Psoas muscle (tissue), 7 donors: ENCODE measurements at regions not wholly inside any gene's neighbourhood (a gene's known extent, or its start where the extent isn't known, plus 50 kb on each side); places are given as distances from the start of the nearest gene placed in this dataset.

Source experiments
- ATAC-seq, 4 donors: fragments of 200-7000 bp; cut with Tn5 transposase; one replicate each; pipeline ENCODE4 v1.9.1; 2020; ENCODE audit warnings: moderate library complexity in 3 of 4, mild to moderate bottlenecking in 2 of 4
- DNase-seq, 2 donors: peaks; one replicate each; pipeline ENCODE4 v3.0.0-alpha.2; 2020
- H3K27ac ChIP-seq: fragments of 200-600 bp; one replicate; pipeline ENCODE4 v1.8.0; 2022
- H3K27me3 ChIP-seq, 3 donors: fragments of 200-600 bp in 1 of 3; one replicate each; pipeline versions ENCODE4 v1.6.1 to v1.8.0; 2013 to 2022; ENCODE audit warnings: low read length in 2 of 3, mild to moderate bottlenecking in 2 of 3, moderate library complexity in 1 of 3; ENCODE audit not compliant: insufficient read depth in 3 of 3
- H3K36me3 ChIP-seq, 2 donors: fragments of 200-600 bp in 1 of 2; one replicate each; pipeline versions ENCODE4 v1.6.1 to v1.8.0; 2013 to 2022; ENCODE audit warnings: low read depth in 1 of 2, mild to moderate bottlenecking in 1 of 2, moderate library complexity in 1 of 2; ENCODE audit not compliant: insufficient read depth in 1 of 2
- H3K4me1 ChIP-seq: fragments of 200-600 bp; one replicate; pipeline ENCODE4 v1.8.0; 2022
- H3K4me3 ChIP-seq: fragments of 200-600 bp; one replicate; pipeline ENCODE4 v1.8.0; 2022; ENCODE audit warnings: mild to moderate bottlenecking
- H3K9me3 ChIP-seq: fragments of 200-600 bp; one replicate; pipeline ENCODE4 v1.8.0; 2022
- CTCF ChIP-seq: fragments of 200-600 bp; IDR thresholded peaks from one replicate; pipeline ENCODE4 v1.8.0; 2022; ENCODE audit warnings: antibody characterized with exemption
- WGBS, 3 donors: extraction: QIAGEN DNeasy Blood & Tissue Kit; methylation state at CpG; one replicate each; pipeline versions ENCODE4 v1.1.6 to v1.1.7; 2013; 5-methylcytosine and 5-hydroxymethylcytosine counted together
- intact Hi-C, 2 donors: fragments of 100-400 bp; cut with DNase I; formaldehyde crosslinking; loops; one replicate each; pipeline versions ENCODE4 v1.11.0 to v1.14.2; 2022
- donor health status: healthy with polysubstance abuse.
- donor health status: DM: no; HTN: no; CAD: no; lungs with moderate emphysema.
- donor health status: Bipolar disorder and iron deficiency.
- donor health status: healthy.
- donor health status: DM: yes; HTN: yes; CAD: no.
- donor health status: DM: no; HTN: no; CAD: no.
- donor health status: DM: yes; HTN: yes; CAD: no.

DNA sequence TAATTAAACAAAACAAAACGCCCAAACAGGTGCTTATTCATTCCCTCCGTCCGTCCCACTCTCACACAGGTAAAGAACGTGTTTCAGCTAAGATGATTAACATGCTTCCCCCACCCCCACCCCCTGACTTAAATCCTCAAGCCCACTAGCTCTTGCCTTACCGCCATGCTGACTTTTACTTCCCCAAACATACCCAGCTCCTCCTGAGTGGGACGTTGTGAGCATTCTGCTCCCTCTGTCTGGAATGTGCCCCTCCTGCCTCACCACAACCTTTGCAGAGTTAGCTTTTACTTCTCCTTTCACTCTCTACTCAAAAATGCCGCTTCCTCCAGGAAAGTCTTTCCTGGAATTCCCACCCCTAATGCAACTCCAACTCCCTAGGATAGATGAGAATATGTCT, 774.0 kb upstream of the RBFOX1 start:
- H3K36me3 ChIP-seq, result no peaks in the 10 kb centered on the region
- H3K9me3 ChIP-seq, result no peaks in the 10 kb centered on the region
- DNase-seq (no peak), ATAC-seq (no peak)
- H3K27ac ChIP-seq, result no peak overlapping the region
- H3K4me1 ChIP-seq, result no peaks in the 10 kb centered on the region
- 17 to 28% (median 18%) methylated on average over 7 of the region's 7 CpGs for WGBS, 3 donors
- no peak overlapping the region for H3K4me3 ChIP-seq
- no peak for TF ChIP-seq CTCF
- no peaks in the 10 kb centered on the region for H3K27me3 ChIP-seq
- intact Hi-C loops, result no loop called here

- DNase-seq (no peak), ATAC-seq (no peak)
- WGBS, 3 donors, result 9 to 10% (median 10%) methylated on average over 8 of the region's 8 CpGs
- intact Hi-C loops, result no loop called here
- no peak for TF ChIP-seq CTCF
- Histone ChIP-seq H3K4me3 (no peak overlapping the region), H3K9me3 (no peaks in the 10 kb centered on the region), H3K4me1 (no peaks in the 10 kb centered on the region), H3K27ac (no peak overlapping the region), H3K36me3 (no peaks in the 10 kb centered on the region), H3K27me3 (no peaks in the 10 kb centered on the region)
Measured at GRCh38 chr16:6558126-6558525, 774.5 kb upstream of the RBFOX1 start.

GRCh38 chr16:6557353-6558023, 775.2 kb upstream of the RBFOX1 start:
- Histone ChIP-seq H3K4me1 (no peaks in the 10 kb centered on the region), H3K27me3 (no peaks in the 10 kb centered on the region), H3K27ac (no peak overlapping the region), H3K4me3 (no peak overlapping the region), H3K9me3 (no peaks in the 10 kb centered on the region), H3K36me3 (no peaks in the 10 kb centered on the region)
- ATAC-seq (no peak), DNase-seq (no peak)
- intact Hi-C loops, result no loop called here
- no peak for TF ChIP-seq CTCF
- 42 to 50% (median 47%) methylated on average over 11 of the region's 11 CpGs for WGBS, 3 donors

DNA sequence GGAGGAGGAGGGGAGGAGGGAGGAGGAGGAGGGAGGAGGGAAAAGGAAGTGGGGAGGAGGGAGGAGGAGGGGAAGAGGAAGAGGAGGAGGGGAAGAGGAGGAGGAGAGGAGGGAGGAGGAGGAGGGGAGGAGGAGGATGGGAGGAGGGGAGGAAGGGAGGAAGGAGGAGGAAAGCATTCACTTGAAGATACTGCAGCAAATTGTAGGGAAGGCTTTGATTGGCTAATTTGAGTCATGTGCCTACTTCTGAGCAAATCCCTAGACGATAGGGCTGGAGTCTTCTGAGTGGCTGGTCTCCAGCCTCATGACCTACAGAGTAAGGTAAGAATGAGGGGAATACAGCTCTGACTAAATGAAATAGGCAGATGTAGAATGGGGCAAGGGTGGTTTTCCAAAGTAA, 783.2 kb upstream of the RBFOX1 start:
- TF ChIP-seq CTCF, result no peak
- no peak overlapping the region for H3K27ac ChIP-seq
- H3K4me1 ChIP-seq, result no peaks in the 10 kb centered on the region
- ATAC-seq (no peak), DNase-seq (no peak)
- intact Hi-C loops, result no loop called here
- no peaks in the 10 kb centered on the region for H3K9me3 ChIP-seq
- H3K36me3 ChIP-seq, result no peaks in the 10 kb centered on the region
- 61 to 80% (median 76%) methylated on average over 1 of the region's 1 CpG for WGBS, 3 donors
- H3K4me3 ChIP-seq, result no peak overlapping the region
- H3K27me3 ChIP-seq, result no peaks in the 10 kb centered on the region

DNA sequence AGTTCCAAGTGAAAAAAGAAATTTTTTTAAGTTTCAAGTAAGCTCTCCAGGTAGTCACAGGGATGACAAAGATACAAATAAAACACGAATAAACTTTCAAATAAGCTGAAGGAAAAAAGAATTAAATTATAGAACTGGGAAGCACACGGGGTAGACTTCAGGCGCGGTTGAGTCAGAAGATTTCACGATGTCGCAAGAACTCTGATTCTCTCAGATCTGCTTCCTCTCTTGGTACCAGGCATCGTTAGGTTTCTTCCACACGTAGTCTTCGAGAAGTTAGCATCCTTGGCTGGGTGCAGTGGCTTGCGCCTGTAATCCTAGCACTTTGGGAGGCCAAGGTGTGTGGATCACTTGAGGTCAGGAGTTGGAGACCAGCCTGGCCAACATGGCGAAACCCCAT, 784.1 kb upstream of the RBFOX1 start:
- no peaks in the 10 kb centered on the region for H3K9me3 ChIP-seq
- ATAC-seq (no peak), DNase-seq (no peak)
- WGBS, 3 donors, result 90 to 91% (median 90%) methylated on average over 11 of the region's 11 CpGs
- no peaks in the 10 kb centered on the region for H3K4me1 ChIP-seq
- H3K4me3 ChIP-seq, result no peak overlapping the region
- no peak for TF ChIP-seq CTCF
- no peaks in the 10 kb centered on the region for H3K36me3 ChIP-seq
- intact Hi-C loops, result no loop called here
- H3K27ac ChIP-seq, result no peak overlapping the region
- no peaks in the 10 kb centered on the region for H3K27me3 ChIP-seq
